Retinal pigment epithelial cell (primary cell): ENCODE measurements at regions not wholly inside any gene's neighbourhood (a gene's known extent, or its start where the extent isn't known, plus 50 kb on each side); places are given as distances from the start of the nearest gene placed in this dataset.
"Not testable (repeated sequence)": the region's sequence is repeated elsewhere in the genome, so short reads cannot be mapped to it uniquely, and the experiment has no call there.

Experiments used
- DNase-seq: peaks from one replicate; pipeline ENCODE4 v3.0.0-alpha.2; 2010; ENCODE audit warnings: low read depth
- H3K4me3 ChIP-seq: 2 replicates; pipeline ENCODE4 v1.5.1; 2011; ENCODE audit warnings: mild to moderate bottlenecking, low read length, control low read depth, moderate library complexity
- CTCF ChIP-seq: conservative IDR thresholded peaks from 2 replicates; pipeline ENCODE4 v1.5.1; 2011; ENCODE audit warnings: low read depth, low read length, control low read depth, inconsistent platforms

GRCh38 chr3:66836363-66837152 lies 161.5 kb upstream of the KBTBD8 start:
- no peak for DNase-seq
- H3K4me3 ChIP-seq, result no peak overlapping the region
- no peak for TF ChIP-seq CTCF

- H3K4me3 ChIP-seq, result no peak overlapping the region
- no peak for DNase-seq
- TF ChIP-seq CTCF, result no peak
Observed at GRCh38 chr3:66838704-66839103, 159.4 kb upstream of the KBTBD8 start.

GRCh38 chr3:66839508-66839907 lies 158.6 kb upstream of the KBTBD8 start:
- DNase-seq, result no peak
- H3K4me3 ChIP-seq, result no peak overlapping the region
- no peak for TF ChIP-seq CTCF

- H3K4me3 ChIP-seq, DNase-seq: not testable (repeated sequence)
Observed at GRCh38 chr3:66842761-66843464, 155.2 kb upstream of the KBTBD8 start.

- TF ChIP-seq CTCF, result no peak
Observed at GRCh38 chr3:66851894-66852613, 146.1 kb upstream of the KBTBD8 start.

GRCh38 chr3:66854601-66855151 lies 143.4 kb upstream of the KBTBD8 start:
- no peak for TF ChIP-seq CTCF
- DNase-seq, result no peak
- no peak overlapping the region for H3K4me3 ChIP-seq

More at GRCh38 chr3:66851894-66852613, 146.1 kb upstream of the KBTBD8 start:
- no peak overlapping the region for H3K4me3 ChIP-seq
- DNase-seq, result no peak

GRCh38 chr3:66856533-66856932 lies 141.6 kb upstream of the KBTBD8 start:
- no peak for DNase-seq
- TF ChIP-seq CTCF, result no peak
- no peak overlapping the region for H3K4me3 ChIP-seq
